ENCODE measurements at regions not wholly inside any gene's neighbourhood (a gene's known extent, or its start where the extent isn't known, plus 50 kb on each side); places are given as distances from the start of the nearest gene placed in this dataset.
"Not testable (repeated sequence)": the region's sequence is repeated elsewhere in the genome, so short reads cannot be mapped to it uniquely, and the experiment has no call there.

DNA sequence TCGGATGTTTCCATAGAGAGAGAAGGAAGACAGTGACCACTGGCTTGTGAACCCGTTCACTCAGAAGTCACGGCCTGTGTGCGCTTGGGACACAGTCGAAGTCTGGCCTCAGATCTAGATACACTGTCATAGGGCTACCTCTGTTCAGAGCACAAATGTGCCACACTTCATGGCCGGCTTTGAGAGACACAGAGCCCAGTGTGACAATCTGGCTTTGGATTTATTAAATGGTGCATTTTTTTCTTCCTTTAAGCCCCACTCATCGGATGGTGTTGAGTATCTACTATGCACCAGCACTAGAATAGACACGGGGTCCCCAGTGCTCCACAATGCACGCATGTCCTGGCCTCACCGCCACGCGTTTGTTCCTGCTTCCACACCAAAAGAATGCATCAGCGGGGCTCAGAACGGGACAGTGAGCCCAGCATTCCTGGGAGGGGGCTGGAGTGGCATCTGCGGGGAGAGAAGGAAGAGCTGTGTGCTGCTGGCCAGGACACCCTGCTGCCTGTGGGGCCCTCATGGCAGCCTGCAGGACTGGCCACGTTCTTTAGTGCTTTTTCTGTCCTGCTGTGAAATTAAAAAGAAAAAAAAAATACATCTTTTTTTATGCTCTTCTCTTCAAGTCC, 738.9 kb upstream of the SALL3 start:
- DNase-seq: no peak

DNA sequence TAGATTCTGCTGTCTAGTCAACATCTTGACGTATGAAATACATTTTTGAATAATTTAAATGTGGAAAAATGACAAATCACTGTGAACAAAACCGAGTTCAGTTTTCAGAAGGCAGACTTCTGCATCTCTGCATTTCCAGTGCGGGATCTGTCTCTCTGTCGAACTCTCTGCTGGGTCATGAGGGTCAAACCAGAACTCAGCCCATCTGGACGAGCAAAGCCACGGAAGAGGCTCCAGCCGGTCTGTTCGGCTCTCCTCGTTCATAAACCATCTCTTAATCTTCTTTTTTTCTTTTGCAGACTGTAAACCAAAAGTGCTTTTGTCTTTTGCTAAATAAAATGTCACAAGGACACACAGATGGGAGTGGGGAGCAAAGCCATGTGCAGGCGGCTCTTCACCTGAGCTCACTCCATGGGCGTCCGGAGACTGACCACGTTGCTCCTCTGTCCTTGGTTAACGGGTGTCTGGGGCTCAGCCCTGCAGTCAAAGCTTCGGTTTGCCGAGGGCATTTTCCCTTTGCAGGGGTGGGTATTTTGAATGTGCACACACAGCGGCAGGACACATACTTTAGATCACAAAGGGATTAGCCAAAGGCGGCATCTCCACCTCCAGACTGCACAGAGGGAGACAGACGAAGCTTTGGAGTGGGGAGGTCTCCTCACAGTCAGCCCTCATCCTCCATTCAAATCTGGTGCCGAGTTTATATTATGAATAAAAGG, 737.9 kb upstream of the SALL3 start:
- DNase-seq: no peak

DNA sequence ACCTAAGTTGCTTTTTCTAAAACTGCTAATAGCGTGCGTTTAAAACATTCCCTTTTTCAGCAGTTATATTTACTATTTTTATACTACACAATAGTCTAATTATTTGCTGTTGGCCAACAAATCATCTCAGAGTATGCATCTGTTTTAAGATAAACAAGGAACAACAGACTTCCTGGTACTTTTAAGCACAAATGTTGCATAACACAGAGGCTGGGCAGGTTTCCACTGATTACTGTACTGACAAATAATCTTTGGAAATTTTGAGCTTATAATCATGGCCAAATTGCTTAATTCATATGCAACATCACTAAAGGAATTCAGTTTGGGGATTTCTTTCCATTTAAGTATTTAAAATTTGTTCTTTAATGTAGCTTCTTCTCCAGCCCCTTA, 737.4 kb upstream of the SALL3 start:
- DNase-seq: no peak

DNA sequence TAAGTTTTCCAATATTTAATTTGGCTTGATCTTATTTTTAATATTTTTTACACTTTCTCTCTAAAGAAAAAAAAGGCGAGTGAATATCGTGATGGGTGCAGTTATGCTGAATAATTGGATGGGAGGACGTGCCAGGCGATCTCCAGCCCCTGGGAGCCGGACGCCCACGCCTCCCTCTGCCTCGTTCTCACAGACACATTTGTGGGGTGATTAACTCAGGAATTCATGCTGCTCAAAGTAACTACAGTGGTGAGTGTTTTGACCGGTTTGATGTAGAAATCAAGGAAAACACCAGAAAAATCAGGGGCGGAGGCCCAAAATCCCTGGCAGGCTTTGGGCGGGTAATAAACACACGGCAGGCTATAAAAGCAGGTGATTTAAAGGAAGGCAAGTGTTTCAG, 736.8 kb upstream of the SALL3 start:
- no peak for DNase-seq

DNA sequence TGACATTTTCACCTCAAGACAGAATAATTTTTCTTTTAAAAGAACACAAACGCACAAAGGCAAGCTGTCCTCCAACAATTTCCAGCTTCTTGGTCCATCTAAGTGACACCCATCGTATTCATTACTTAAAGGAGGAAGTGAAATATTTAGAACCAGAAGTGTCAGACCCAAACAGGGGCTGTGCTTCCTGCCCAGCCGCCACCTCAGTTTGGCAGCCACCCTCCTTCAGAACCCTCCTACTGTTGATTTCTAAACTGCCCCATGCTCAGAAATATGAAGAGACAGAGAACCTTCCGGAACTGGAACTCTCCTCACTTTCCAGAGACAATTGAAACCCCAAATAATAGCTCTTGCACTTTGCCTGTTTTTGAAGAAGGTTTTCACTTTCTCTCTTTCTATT, 734.8 kb upstream of the SALL3 start:
- DNase-seq: no peak

DNA sequence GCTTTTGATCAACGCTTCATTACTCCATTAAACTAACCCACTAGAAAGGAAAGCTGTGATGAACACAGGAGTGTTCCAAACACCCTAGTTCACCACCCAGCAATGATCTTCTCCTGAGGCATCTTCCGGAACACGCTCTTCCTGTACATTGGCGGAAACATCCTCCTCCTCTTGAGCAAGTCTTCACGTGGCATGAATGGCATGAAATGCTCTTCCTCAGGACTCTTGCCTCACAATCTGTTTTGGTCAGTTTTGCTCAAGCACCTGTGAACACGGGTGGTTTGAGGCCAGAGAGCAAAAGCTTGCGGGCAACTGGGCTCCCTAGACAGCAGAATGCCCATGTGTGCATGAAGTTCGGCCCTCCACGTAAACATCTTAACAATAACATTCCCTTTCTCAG, 734.2 kb upstream of the SALL3 start:
- no peak for DNase-seq

DNA sequence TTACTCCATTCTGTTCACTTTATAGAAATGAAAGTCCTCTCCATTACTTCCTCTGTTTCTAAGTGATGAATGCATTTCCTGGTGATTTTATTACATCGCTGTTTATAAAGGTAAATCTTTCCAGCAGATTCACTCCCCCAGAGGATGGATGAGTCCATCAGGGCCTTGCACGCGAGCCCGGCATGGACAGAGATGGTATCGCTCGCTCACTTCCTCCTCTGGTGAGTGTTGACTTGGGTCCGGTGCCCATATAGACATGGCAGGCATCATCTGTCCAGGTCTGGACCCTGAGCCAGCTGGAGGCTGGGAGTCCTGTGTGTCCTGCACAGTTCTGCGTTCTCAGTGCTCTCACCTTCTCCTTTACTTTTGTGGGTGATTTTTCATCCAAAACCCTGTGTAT, 733.6 kb upstream of the SALL3 start:
- no peak for DNase-seq

DNA sequence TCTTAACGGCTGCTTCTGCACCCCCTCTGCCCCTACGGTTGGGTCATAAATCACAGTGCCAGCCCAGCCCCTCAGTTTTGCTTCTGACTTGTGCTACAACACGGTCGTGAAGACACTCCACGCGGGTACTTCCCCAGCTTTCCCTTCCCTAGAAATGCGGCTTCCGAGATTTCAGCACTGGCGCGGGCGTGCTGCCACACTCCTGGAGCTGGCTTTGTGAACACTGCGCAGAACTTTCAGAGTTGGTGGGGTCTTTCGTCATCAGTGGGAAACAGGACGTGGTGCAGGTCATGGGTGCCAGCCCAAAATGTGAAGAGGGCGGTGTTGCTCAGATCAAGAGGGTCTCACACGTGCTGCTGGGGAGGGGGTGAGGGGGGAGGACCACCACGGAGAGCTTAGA, 733.0 kb upstream of the SALL3 start:
- no peak for DNase-seq

DNA sequence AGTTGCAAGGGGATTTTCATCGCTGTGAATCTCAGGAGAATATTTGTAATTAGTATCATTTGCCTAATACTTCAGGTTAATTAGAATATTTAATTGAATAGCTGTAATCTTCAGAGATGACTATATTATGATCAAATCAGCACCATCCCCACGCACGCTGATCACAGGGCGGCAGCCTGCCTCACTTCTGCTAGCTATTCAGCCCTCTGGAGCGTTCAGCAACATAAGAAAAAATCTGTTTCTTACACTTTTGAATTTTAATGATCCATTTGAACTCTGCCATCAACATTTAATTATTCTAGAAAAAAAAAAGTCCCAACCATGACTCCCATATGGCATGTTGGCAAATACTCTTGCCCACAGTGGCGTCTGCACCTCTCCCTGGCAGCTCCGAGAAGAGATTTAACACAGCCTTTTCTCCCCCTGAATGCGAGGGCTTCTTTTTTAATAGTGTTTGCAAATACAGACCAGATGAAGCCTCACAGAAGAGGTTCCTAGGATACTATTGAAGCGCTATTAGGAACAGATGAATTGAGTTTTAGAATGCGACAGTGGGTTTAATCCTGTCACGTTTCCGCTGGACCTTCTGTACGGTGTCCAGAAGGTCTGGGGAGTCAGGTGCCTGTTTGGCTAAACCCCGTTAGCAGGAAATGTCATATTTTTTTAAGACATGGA, 731.9 kb upstream of the SALL3 start:
- no peak for DNase-seq

DNA sequence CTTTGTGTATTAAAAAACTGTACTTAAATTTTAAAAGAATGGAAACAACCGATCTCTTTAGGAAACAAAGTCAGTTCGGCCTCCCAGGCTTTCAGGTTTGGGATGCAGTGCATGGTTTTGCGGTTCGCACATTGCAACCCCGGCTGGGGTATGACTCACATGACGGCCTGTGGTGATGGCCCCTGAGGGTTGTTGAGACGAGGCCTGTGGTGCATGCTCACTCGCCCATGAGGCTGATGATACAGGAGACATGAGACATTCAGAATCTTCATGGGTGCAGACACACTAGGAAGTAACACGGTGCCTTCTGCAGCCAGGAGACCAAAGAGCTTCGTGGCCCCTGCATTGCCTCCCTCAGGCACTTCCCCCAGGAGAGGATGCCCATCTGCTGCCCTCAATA, 724.6 kb upstream of the SALL3 start:
- no peak for DNase-seq

DNA sequence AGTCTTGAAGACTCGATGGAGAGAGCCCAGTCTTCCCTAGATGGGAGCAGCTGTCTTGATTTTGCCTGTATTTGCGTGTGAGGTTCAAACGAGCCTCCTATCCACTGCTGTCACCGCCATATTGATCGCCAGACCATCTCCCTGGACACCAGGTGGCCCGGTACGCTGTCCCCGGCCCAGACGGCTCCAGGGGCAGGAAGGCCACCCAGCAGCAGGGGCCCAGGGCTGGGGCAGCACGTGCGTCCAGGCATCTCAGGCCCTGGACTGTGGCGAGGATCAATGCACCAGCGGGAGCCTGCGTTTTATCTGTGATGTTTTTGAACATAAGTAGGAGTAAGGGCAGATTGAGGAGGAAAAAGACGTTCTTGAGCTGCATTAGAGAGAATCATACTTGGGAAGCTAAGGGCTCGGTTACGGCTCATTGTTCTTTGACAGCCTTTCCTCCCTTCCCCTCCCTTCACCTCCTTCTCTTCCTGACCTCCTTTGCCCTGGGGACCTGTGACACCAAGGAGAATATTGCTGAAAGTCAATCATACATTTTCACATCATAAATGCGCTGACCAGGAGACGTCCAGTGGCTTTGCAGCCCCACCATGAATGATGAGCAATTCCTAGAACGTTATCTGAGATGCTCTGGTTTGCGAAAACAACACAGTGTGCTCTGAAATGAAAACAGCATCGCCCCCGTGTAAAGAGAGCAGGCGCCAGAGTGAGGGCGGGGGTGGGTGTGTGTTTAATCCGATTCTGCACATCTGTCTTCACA, 711.2 kb upstream of the SALL3 start:
- no peak for DNase-seq

DNA sequence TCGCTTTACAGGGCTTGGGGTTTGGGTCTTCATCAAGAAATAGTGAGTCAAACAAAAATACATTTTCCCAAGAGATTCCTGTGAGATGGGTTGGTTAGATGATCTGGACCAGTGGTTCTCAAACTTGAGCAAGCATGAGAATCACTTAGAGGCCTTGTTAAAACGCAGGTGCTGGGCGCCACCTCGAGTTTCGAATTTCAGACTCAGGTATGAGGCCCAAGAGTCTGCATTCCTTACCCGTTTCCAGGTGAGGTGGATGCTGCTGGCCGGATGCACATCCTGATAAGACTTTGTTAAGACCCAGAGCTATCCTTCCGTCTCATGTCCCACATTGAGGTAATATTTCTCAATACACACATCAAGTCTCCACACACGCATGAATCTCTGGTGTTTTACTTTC, 707.8 kb upstream of the SALL3 start:
- no peak for DNase-seq

DNA sequence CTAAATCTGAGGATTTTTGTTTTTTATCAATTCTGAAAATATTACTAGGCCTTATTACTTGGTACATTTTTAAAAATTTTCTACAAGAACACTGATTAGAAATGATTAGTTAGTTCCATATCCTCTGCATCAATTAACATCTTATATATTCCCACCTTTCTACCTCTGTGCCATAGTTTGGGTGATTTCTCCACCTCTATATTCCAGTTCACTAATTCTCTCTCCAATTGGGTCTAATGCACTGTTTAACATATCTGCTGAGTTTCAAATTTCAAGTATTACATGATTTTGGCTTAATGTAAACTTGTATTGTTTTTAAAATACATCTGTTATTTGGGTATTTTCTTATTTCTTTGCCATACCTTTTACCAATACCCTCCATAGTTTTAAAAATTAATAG, 705.7 kb upstream of the SALL3 start:
- no peak for DNase-seq

DNA sequence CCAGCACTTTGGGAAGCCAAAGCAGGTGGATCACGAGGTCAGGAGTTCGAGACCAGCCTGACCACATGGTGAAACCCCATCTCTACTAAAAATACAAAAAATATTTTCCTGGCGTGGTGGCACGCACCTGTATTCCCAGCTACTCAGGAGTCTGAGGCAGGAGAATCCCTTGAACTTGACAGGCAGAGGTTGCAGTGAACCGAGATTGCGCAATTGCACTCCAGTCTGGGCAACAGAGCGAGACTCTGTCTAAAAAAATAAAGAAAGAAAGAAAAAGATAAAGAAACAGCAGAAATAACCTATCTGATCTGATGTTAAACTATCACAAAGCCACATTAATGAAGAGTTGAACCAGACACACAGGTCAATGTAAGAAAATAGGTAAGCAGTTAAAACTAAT, 696.2 kb upstream of the SALL3 start:
- DNase-seq: not testable (repeated sequence)

DNA sequence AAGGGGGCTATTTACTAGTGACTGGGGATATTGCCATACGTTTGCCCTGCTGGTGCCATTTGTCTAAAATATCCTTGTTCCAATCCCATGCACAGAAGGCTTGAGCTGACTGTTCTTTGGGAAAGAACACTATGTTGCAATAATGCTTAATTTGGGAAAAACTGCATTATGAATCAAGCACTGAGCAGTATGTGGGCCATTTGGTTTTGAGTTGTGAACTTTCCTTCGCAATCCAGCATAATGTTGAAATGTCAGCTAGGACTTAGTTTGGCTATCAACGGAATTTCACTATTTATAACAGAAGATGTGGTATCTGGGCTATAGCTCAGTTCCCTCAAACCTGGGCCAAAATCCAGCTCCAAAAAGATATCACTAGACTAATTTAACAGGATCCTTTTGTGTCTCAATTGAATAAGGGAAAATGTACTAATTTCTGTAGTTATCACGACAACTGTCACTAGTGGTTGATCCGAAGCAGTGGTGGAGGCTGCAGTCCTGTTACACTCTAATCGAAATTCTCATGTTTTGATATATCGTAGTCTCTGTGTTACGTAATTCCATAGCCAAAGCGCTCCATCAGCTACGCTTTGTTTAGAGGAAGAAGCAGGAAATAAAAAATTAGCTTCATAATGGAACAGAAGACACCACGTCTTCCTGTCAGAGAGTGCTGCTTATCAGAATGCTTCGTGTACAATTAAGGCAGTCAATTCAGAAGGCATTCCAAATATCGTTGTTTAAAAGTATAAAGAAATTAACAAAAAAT, 686.8 kb upstream of the SALL3 start:
- DNase-seq: no peak

DNA sequence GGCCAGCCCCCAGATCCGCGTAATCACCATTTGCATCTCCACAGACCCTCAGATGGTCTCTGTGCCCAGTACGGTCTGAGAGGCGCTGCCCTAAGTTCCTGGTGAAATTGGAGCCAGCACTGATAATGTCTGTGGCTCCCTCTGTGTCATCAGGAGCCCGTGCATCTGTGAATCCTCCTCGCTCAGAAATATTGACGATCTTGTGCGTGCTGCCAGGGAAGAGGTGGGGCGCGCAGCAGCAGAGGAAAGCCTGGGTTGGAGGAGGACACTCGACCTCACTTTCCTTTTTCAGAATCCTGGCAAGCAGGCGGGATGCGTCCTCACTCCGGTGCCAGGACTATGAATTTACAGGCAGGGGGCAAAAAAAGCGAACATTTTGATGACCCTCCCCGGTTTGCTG, 686.1 kb upstream of the SALL3 start:
- DNase-seq: no peak

DNA sequence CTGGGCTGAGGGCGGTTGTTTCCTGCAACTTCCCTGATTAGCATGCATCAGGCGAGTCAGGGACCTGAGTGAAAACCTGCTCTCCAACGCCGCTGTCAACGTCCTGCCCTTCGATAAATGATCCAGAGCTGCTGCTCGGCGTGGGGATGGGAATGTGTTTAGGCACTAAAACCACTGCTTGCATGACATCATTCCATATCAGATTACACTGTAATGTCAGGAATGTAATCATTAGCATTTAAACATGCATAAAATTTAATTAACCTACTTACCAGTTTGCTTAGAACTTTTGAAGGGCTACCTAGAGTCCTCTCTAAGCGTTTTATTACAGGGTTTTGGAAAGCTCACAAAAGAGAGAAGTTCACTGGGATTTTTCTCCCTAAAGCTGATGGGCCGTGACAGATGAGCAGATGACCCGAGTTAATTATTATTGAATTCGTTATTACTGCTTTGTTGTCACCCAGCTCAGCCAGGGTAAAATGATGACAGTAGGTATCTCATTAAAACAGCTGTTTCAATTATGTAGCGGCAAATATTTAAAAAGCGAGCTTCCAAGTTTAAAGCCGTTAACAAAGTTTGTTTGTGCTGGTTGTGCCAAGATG, 685.6 kb upstream of the SALL3 start:
- DNase-seq: no peak

DNA sequence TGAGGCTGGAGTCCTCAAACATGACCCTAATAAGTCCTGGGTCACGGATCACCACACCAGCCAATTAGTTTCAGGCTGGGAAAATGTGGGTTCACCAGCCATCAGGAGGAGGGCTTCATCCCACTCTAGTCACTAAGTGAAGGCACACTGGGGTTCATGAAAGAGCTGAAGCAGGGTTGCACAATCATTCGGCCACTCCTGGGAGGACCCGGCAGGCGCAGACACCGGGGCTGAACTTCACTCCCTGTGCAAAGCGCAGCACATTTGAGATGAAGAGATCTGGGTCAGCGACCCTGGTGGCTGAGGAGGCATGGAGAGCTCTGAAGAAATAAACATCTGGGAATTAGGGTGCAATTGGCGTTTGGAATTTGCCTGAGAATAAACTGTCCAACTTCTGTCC, 684.4 kb upstream of the SALL3 start:
- DNase-seq: no peak

DNA sequence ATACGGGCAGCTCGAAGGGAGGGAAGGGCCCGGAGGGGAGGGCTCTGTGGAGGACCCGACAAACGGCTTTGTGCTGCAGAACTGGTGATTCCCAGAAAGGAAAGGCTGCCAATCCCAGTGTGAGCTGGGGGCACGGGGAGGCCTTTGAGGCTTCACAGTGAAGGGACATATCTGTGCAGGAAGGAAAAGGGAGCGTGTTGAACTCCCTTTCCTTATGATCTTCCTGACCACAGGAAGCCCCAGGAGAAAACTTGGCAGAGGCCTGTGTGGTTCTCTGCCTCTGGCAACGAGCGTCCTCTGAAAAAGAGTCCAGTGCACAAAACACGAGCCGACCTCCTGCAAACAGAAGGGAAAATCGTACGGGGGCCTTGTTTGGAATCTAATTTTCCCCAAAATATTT, 683.5 kb upstream of the SALL3 start:
- DNase-seq: no peak

DNA sequence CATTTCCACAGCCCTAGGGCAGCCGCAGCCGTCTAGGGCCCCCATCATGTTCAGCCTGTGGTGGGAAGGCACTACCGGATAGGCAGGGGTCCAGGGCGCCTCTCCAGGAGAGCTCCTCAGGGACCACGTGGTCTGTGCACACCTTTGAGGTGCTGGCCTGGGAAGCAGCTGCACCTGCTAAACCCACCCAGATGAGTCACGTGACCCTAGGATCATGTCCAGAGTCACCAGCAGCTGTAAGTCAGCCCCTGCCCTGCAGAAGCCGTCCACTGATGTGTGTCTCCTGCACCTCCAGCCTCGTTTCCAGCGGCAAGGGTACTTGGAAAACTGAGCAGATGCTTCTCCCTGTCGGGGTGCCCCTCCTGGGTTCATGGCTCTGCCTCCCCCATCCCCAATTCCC, 682.6 kb upstream of the SALL3 start:
- no peak for DNase-seq

DNA sequence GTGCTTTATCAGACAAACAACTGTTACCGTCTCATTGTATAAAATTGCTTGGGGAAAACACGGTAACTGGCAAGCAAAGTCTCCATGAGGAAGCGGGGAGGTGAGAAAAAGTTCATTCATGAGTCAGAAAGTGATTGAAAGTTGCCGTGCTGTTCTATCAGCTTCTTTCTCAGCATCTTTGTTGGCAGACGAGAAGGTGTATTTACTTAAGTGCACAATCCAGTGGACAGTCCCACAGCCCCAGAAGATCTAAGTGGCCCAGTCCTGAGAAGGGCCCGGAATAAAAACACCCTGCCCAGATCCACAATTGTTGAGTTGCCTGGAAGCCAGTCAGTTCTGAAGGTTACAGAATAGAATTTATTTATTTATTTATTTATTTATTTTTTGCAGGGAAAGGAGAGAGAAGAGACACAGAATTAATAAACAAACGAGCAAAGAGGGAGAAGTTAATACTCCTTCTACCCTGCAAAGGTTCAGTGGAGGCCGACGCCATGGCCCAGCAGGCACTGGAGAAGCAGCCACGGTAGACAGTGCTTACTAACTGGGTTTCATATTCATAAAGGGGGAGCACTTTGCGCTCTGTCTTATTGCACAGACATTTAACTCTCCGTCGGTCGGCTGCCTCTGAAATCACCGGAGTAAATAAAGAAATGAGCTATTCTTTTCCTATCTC, 676.0 kb upstream of the SALL3 start:
- no peak for DNase-seq

All from activated CD4-positive, CD25-positive, alpha-beta regulatory T cell (primary cell).